ENCODE measurements at regions not wholly inside any gene's neighbourhood (a gene's known extent, or its start where the extent isn't known, plus 50 kb on each side); places are given as distances from the start of the nearest gene placed in this dataset.
"Not testable (repeated sequence)": the region's sequence is repeated elsewhere in the genome, so short reads cannot be mapped to it uniquely, and the experiment has no call there.

DNA sequence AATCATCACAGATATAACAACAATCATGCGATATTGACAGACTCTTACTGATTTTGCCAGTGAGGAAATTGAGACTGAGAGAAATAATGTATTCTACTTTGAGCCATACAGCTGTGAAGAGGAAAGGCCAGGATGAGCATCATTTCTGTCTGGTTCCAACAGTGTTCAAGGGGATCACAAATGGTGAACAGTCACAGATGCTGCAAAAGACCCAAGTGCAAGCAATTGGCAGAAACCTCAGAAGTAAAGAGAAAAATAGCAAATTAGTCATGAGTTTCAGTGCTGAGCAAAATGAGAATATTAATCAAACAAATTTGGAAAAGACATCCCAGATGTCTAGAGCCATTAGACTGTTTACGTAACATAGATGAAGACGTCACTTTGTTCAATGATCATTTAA, 114.1 kb downstream of the RAB38 start:
- no peaks in the 10 kb centered on the region for H3K27me3 ChIP-seq
- ATAC-seq (no peak), DNase-seq (no peak)
- H3K27ac ChIP-seq: no peak overlapping the region
- no peaks in the 10 kb centered on the region for H3K36me3 ChIP-seq
- intact Hi-C loops (cut with DNase I): no loop called here
- H3K4me3 ChIP-seq: no peak overlapping the region
- no peaks in the 10 kb centered on the region for H3K9me3 ChIP-seq
- no peaks in the 10 kb centered on the region for H3K4me1 ChIP-seq
- TF ChIP-seq, protein P1, sequence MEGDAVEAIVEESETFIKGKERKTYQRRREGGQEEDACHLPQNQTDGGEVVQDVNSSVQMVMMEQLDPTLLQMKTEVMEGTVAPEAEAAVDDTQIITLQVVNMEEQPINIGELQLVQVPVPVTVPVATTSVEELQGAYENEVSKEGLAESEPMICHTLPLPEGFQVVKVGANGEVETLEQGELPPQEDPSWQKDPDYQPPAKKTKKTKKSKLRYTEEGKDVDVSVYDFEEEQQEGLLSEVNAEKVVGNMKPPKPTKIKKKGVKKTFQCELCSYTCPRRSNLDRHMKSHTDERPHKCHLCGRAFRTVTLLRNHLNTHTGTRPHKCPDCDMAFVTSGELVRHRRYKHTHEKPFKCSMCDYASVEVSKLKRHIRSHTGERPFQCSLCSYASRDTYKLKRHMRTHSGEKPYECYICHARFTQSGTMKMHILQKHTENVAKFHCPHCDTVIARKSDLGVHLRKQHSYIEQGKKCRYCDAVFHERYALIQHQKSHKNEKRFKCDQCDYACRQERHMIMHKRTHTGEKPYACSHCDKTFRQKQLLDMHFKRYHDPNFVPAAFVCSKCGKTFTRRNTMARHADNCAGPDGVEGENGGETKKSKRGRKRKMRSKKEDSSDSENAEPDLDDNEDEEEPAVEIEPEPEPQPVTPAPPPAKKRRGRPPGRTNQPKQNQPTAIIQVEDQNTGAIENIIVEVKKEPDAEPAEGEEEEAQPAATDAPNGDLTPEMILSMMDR (IDR thresholded peaks at IDR 0.05): no peak

DNA sequence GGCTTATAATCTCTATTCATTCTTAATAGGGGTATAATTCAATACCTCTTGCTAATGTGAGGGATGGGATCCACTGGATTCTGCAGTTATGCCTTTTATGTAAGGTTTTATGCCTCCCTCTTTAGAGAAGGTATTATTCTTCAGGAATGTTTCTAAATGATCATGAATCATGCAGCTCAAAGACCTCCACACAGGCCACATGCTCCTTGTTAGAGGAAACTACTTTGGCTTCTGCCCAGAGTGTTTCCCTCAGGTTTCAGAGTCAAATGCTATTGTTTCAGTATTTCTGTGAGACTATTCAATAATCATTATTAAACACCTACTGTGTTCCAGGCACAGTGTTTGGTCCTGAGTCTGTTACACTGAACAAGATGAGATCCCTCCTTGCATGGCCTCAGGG, 115.9 kb downstream of the RAB38 start:
- intact Hi-C loops (cut with DNase I): no loop called here
- DNase-seq (no peak), ATAC-seq (no peak)
- Histone ChIP-seq H3K4me1 (no peaks in the 10 kb centered on the region), H3K27ac (no peak overlapping the region), H3K36me3 (no peaks in the 10 kb centered on the region), H3K9me3 (no peaks in the 10 kb centered on the region), H3K27me3 (no peaks in the 10 kb centered on the region), H3K4me3 (no peak overlapping the region)
- TF ChIP-seq, protein P1 (IDR thresholded peaks at IDR 0.05): no peak

GRCh38 chr11:88051396-88051795, 123.8 kb downstream of the RAB38 start:
- ATAC-seq (no peak), DNase-seq (no peak)
- Histone ChIP-seq H3K27me3 (no peaks in the 10 kb centered on the region), H3K9me3 (no peaks in the 10 kb centered on the region), H3K36me3 (no peaks in the 10 kb centered on the region), H3K4me1 (no peaks in the 10 kb centered on the region), H3K27ac (no peak overlapping the region), H3K4me3 (no peak overlapping the region)
- TF ChIP-seq, protein P1 (IDR thresholded peaks at IDR 0.05): no peak
- intact Hi-C loops (cut with DNase I): no loop called here

DNA sequence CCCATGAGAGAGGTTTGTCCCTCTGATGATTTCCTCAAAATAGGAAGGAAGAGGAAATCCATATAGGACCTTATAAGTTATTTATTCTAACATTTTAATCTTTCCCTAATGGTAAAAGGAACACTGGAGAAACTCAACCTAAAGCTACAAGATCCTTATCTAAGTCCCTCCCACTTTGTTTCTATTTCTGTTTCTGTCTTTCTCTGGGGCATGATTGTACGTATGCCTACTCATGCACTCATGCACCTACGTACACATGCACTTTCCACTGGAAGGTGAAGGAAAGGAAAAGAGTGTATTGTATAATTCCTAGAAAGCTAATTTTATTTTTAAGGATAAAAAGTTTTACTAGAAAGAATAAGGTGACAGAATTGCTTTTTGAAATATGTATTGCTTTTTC, 125.0 kb downstream of the RAB38 start:
- intact Hi-C loops (cut with DNase I): no loop called here
- no peak for DNase-seq
- Histone ChIP-seq H3K4me3 (no peak overlapping the region), H3K36me3 (no peaks in the 10 kb centered on the region), H3K27ac (no peak overlapping the region), H3K4me1 (no peaks in the 10 kb centered on the region), H3K9me3 (no peaks in the 10 kb centered on the region), H3K27me3 (no peaks in the 10 kb centered on the region)
- TF ChIP-seq, protein P1 (IDR thresholded peaks at IDR 0.05): no peak
- no peak for ATAC-seq

- H3K4me3 ChIP-seq; H3K27ac ChIP-seq; H3K36me3 ChIP-seq; H3K9me3 ChIP-seq; intact Hi-C loops (cut with DNase I); DNase-seq; ATAC-seq; H3K27me3 ChIP-seq; H3K4me1 ChIP-seq: not testable (repeated sequence)
Observed at GRCh38 chr11:88045288-88045687, 130.0 kb downstream of the RAB38 start.

DNA sequence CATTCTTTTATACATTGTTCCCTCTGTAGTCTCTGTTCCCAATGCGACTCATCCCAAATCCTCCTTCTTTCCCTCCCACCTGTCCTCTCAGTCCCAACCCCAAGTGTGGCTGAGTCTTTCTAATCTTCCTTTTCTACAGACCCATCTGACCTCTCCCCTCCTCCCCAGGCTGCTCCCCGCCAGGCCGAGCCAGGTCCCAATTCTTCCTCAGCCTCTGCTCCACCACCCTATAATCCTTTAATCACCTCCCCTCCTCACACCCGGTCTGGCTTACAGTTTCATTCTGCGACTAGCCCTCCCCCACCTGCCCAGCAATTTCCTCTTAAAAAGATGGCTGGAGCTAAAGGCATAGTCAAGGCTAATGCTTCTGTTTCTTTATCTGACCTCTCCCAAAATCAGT, 130.6 kb downstream of the RAB38 start:
- H3K27ac ChIP-seq; H3K9me3 ChIP-seq; H3K36me3 ChIP-seq; DNase-seq; H3K4me1 ChIP-seq; H3K27me3 ChIP-seq; H3K4me3 ChIP-seq; ATAC-seq; intact Hi-C loops (cut with DNase I): not testable (repeated sequence)

DNA sequence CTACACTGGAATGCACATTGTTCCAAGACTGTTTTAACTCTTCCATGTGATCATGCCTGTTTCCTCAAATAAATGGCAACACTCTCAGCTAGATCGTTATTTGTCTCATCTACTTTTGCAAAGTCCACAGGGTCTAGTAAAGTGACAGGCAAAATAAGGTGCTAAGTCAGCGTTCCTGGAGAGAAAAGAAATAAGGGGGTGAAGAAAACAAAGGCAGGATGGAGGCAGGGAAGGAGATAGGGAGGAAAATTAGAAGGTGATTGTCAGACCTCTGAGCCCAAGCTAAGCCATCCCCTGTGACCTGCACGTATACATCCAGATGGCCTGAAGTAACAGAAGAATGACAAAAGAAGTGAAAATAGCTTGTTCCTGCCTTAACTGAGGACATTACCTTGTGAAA, 132.1 kb downstream of the RAB38 start:
- intact Hi-C loops (cut with DNase I): no loop called here
- H3K9me3 ChIP-seq: no peaks in the 10 kb centered on the region
- H3K4me3 ChIP-seq: no peak overlapping the region
- no peaks in the 10 kb centered on the region for H3K36me3 ChIP-seq
- DNase-seq (no peak), ATAC-seq (no peak)
- H3K27me3 ChIP-seq: no peaks in the 10 kb centered on the region
- TF ChIP-seq, protein P1 (IDR thresholded peaks at IDR 0.05): no peak
- no peak overlapping the region for H3K27ac ChIP-seq
- no peaks in the 10 kb centered on the region for H3K4me1 ChIP-seq

Data from upper lobe of right lung (tissue), 1 donor.